HG03025 (cell line): ENCODE measurements at regions not wholly inside any gene's neighbourhood (a gene's known extent, or its start where the extent isn't known, plus 50 kb on each side); places are given as distances from the start of the nearest gene placed in this dataset.

Experiments
- ATAC-seq: cut with Tn5 transposase; IDR thresholded peaks from one replicate; pipeline ENCODE4 v1.9.1; 2021; ENCODE audit warnings: mild to moderate bottlenecking, moderate library complexity; ENCODE audit not compliant: unreplicated experiment, low FRiP score

GRCh38 chr2:120910956-120911951 is 175.6 kb downstream of the GLI2 start:
- no peak for ATAC-seq

DNA sequence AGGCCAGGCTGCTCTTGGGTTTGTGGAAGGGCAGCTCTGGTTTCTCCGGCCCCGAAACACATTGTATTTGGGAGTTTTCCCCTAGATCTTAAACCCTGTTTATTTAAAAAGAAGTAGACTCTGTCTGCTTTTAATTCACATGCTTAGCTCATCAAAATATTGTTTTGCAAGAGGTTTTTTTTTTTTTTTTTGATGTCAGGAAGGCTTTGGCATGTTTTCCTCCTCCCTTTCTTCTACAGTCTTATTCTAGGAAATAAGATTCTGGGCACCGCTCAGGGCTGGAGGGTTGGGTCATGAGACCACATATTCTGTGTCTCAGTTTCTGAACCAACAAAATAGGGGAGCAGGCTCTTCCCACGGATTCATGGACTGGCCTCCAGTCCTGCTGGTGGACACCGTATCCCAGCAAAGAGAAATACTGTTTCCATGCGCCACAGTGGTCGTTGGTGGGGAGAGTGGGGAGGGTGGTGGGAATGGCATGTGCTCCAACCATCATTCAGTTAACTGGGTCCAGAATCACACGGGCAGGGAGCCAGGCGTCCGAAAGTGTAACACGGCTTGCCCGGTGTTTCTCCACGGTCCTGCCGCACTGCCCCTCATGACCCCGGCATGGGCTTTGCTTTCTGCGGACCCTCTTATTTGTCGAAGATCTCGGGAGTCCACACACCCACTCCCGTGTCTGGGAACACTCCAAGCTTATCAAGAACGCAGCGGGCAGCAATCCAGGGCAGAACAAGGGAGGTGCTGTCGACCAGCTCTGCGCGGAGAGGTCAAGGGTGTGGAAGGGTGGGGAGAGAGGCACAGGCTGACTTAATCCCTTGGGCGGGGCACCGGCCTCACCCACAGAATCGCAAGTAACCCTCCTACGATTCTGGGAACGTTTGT is 176.7 kb downstream of the GLI2 start:
- no peak for ATAC-seq

DNA sequence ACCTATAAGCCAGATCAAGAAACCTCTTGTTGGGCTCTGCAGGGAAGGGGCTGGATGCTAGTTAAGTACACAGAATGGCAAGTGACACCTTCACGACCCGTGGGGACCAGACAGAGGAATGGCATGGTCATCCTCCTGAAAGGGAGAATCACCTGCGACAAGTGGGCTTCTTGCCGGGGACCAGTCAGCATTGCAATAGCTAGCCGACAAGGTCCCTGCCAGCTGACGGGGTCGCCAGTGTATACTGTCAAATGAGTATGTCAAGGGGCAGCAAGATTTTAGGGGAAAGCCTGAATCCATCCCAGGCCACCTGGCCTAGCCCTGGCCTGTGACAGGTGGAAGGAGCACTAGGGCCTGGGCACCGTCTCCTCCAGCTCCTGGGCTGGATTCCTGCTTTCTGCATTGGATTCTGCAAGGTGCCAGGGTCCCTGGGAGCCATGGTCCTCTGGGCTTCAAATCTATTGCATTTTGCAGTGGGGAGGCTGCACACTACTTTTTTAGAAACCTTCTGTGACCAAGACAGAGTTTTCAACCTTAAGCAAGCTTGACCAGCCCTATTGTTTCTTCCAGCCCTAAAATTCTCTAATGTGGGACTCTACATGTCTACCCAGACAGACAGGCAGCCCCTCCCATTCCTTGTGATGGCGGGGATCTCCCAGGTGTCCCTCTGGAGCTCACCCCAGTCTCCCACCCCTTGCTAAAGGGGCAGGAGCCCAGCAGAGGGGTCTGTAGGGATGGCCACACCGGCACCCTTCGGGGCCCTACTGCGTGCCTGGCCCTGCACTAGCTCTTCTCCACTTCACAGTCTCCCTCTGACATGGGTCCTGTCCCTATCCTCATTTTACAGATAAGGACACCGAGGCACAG is 178.5 kb downstream of the GLI2 start:
- ATAC-seq: no peak

GRCh38 chr2:120914839-120915521 is 179.3 kb downstream of the GLI2 start:
- no peak for ATAC-seq

- ATAC-seq: no peak
Observed at GRCh38 chr2:120915670-120916069, 180.0 kb downstream of the GLI2 start.

GRCh38 chr2:120916446-120916845 is 180.8 kb downstream of the GLI2 start:
- no peak for ATAC-seq

DNA sequence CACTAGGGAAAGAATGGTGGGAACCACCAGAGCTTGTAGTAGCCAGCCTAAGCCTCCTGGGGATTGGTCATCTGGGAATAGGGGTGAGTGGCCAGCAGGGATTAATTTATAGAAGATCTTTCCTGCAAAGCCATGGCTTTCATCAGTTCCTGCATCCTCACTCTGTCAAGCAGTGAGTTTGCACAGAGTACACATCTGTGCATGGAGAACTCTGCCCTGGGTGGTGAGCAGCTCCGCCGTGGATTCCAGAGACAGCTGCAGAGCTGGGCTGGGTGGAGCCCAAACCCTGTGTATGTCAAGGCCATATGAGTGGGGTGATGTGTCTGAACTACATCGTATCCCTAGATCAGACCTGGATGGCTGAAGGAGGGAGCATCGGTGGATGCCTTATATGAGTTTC is 182.2 kb downstream of the GLI2 start:
- ATAC-seq: no peak

DNA sequence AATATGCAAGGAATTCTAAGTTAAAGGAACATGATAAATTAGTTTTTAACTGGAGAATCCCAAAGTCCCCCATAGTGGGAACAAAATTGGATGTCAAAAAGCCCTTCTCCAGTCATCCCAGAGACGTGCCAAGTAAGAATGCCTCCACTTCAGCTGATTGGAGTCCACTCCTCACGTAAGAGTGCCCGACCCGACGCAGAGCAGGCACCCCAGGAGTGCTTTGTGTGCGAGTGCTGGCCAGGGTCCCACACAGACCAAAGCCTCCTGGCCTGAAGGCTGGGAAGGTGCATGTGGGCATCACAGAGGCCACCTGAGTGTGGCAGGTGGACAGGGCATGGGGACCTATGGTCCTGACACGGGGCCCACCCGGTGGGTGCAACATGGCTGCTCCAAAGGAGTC is 183.5 kb downstream of the GLI2 start:
- no peak for ATAC-seq

GRCh38 chr2:120919771-120920453 is 184.2 kb downstream of the GLI2 start:
- ATAC-seq: no peak

- no peak for ATAC-seq
Observed at GRCh38 chr2:120920454-120921148, 184.9 kb downstream of the GLI2 start.

DNA sequence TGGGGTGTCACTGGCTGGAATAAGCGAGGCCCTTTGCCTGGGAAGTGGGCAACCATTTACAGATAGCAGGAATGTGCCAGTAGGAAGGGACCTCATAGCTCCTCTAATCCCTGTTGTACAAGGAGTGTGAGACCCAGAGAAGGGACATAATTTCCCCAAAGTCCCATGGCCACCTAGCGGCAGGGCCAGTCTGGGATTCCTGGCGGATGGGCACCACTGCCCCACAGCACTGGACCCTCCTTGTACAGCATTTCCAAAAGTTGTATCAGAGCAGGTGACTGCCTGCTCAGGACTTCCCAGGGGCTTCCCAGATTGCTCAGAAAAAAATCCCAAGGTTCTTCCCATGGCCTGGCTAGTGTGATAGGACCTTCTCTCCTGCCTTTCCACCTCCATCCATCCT is 185.8 kb downstream of the GLI2 start:
- no peak for ATAC-seq

DNA sequence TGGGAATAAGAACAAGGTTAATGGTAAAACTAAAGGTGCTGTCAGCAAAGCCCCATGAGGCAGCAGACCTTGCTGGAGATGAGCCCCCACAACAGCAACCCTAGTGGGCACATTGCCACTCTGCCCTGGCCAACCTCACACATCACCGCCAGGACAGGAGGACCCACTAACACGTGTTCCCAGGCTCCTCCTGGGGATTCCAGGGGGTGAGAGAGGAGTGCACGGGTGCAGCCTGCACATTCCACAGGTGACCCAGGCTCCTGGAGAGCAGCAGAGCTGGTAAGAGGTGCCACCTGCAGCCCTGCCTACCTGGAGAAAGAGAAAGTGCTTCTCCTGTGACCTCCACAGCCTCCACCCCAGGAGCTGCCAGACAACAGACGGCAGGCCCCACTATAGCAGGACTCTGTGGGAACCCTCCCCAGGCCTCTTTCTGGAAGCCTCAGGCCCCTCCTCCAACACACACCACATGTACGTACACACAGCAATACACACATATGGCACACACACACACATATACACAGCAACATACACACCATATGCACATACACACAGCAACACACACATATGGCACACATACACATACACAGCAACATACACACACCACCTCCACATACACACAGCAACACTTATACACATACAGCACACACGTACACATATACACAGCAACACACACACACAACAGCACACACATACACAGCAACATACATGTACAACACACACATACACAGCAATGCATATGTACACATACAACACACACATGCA is 187.1 kb downstream of the GLI2 start:
- no peak for ATAC-seq

GRCh38 chr2:120923426-120923825 is 187.8 kb downstream of the GLI2 start:
- no peak for ATAC-seq

DNA sequence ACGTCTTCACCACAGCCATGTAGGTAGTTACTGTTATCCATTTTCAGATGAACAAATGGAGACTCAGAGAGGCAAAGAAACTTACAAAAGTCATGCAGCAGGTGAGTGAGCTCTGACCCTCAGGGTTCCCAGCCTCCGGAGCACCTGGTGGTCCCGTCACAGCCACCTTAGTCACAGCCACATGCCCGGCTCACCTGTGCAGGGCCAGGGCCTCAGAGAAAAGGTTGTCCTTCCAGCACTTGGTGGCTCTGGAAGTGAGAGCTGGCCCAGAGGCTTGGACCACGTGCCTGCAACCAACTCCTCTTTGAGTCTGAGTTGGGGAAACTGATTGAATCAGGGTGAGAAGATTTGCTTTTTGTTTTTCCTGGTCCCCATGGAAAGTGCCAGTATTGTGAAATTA is 189.3 kb downstream of the GLI2 start:
- no peak for ATAC-seq

- ATAC-seq: no peak
Observed at GRCh38 chr2:120926463-120927264, 191.0 kb downstream of the GLI2 start.

GRCh38 chr2:120927265-120927628 is 191.6 kb downstream of the GLI2 start:
- ATAC-seq: no peak

DNA sequence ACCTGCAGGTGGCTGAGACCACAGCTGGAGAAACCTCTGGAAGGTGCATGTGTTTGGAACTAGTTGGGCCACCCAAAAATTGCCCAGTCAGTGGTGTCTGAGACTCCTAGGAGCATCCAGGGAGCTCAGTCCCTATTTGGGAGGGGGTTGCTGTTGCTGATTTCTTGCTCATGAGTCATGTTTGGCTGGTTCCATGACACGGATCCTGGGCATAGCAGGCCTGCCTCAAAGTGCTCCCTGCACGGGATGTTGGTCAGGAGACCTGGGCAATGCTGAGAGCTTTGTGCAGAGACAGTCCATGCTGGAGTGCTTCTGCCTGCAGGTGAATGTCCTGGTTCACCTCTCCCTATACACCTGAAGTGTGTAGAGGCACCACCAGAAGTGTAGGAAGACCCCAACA is 194.2 kb downstream of the GLI2 start:
- ATAC-seq: no peak
